GM23248 (cell line): ENCODE measurements at regions not wholly inside any gene's neighbourhood (a gene's known extent, or its start where the extent isn't known, plus 50 kb on each side); places are given as distances from the start of the nearest gene placed in this dataset.
"Not testable (repeated sequence)": the region's sequence is repeated elsewhere in the genome, so short reads cannot be mapped to it uniquely, and the experiment has no call there.

Experiments used
- EZH2 ChIP-seq: fragments of 200-600 bp; sonication (generic); IDR thresholded peaks from 2 replicates; pipeline ENCODE4 v1.6.1; 2018; ENCODE audit warnings: antibody characterized with exemption, mild to moderate bottlenecking; ENCODE audit not compliant: insufficient read depth, poor library complexity, severe bottlenecking
- EZH2phosphoT487 ChIP-seq: fragments of 200-600 bp; sonication (generic); IDR thresholded peaks from 2 replicates; pipeline ENCODE4 v1.6.1; 2018; ENCODE audit warnings: antibody characterized with exemption, moderate library complexity, mild to moderate bottlenecking, low read depth; ENCODE audit not compliant: insufficient read depth

- not testable (repeated sequence) for TF ChIP-seq EZH2phosphoT487, EZH2
These were observed 416.2 kb upstream of the EPHA7 start for GRCh38 chr6:93835451-93836145.
